Neural progenitor cell (in vitro differentiated cells): ENCODE measurements at regions not wholly inside any gene's neighbourhood (a gene's known extent, or its start where the extent isn't known, plus 50 kb on each side); places are given as distances from the start of the nearest gene placed in this dataset.

ENCODE experiments used
- DNase-seq: peaks from one replicate; pipeline ENCODE4 v3.0.0-alpha.2; 2016; ENCODE audit warnings: low spot score
- H2AFZ ChIP-seq: fragments of 200-600 bp; sonication (generic); replicated peaks from 2 replicates; pipeline ENCODE4 v1.6.1; 2016; ENCODE audit warnings: antibody characterized with exemption
- H3F3A ChIP-seq: fragments of 200-600 bp; sonication (generic); 2 replicates; pipeline ENCODE4 v1.6.1; 2016; ENCODE audit warnings: antibody characterized with exemption, low read depth
- H3K27ac ChIP-seq: fragments of 200-600 bp; sonication (generic); 2 replicates; pipeline ENCODE4 v1.5.1; 2016; ENCODE audit warnings: mild to moderate bottlenecking
- H3K27me3 ChIP-seq: fragments of 200-600 bp; sonication (generic); 2 replicates; pipeline ENCODE4 v1.6.1; 2016; ENCODE audit warnings: mild to moderate bottlenecking, moderate library complexity
- H3K36me3 ChIP-seq: fragments of 200-600 bp; sonication (generic); 2 replicates; pipeline ENCODE4 v1.5.1; 2016
- H3K4me1 ChIP-seq: fragments of 200-600 bp; sonication (generic); 2 replicates; pipeline ENCODE4 v1.6.1; 2016; ENCODE audit warnings: mixed run types
- H3K4me2 ChIP-seq: fragments of 200-600 bp; sonication (generic); 2 replicates; pipeline ENCODE4 v1.6.1; 2016
- H3K4me3 ChIP-seq: fragments of 200-600 bp; sonication (generic); 2 replicates; pipeline ENCODE4 v1.5.1; 2016
- H3K79me2 ChIP-seq: fragments of 200-600 bp; sonication (generic); 2 replicates; pipeline ENCODE4 v1.6.1; 2016; ENCODE audit warnings: low read depth
- H3K9ac ChIP-seq: fragments of 200-600 bp; sonication (generic); 2 replicates; pipeline ENCODE4 v1.6.1; 2016
- H3K9me3 ChIP-seq: fragments of 200-600 bp; sonication (generic); 2 replicates; pipeline ENCODE4 v1.5.1; 2016; ENCODE audit warnings: low read depth
- H4K20me1 ChIP-seq: fragments of 200-600 bp; sonication (generic); 2 replicates; pipeline ENCODE4 v1.6.1; 2016; ENCODE audit warnings: low read depth
- H3K27ac Mint-ChIP-seq: 3 replicates; pipeline ENCODE4 v1.8.0; 2021; ENCODE audit warnings: mixed read lengths
- H3K27me3 Mint-ChIP-seq: 2 replicates; pipeline ENCODE4 v1.8.0; 2022; ENCODE audit warnings: low read depth, mild to moderate bottlenecking, inconsistent platforms, moderate library complexity, mixed read lengths; ENCODE audit not compliant: insufficient read depth
- H3K36me3 Mint-ChIP-seq: 3 replicates; pipeline ENCODE4 v1.8.0; 2021; ENCODE audit warnings: mixed read lengths
- H3K4me1 Mint-ChIP-seq: 3 replicates; pipeline ENCODE4 v1.8.0; 2021; ENCODE audit warnings: mixed read lengths
- H3K4me3 Mint-ChIP-seq: 3 replicates; pipeline ENCODE4 v1.8.0; 2021; ENCODE audit warnings: mild to moderate bottlenecking, moderate library complexity, mixed read lengths
- H3K9me3 Mint-ChIP-seq: 3 replicates; pipeline ENCODE4 v1.8.0; 2020; ENCODE audit warnings: mixed read lengths
- CTCF ChIP-seq: fragments of 200-600 bp; sonication (generic); IDR thresholded peaks from 2 replicates; pipeline ENCODE4 v1.5.1; 2017; ENCODE audit warnings: antibody characterized with exemption, mild to moderate bottlenecking
- EZH2 ChIP-seq: fragments of 200-600 bp; sonication (generic); IDR thresholded peaks from 2 replicates; pipeline ENCODE4 v1.6.1; 2017; ENCODE audit warnings: antibody characterized with exemption, mild to moderate bottlenecking, moderate library complexity
- EZH2phosphoT487 ChIP-seq: fragments of 200-600 bp; sonication (generic); IDR thresholded peaks from 2 replicates; pipeline ENCODE4 v1.6.1; 2017; ENCODE audit warnings: antibody characterized with exemption

GRCh38 chr6:11295969-11296368, 63.5 kb upstream of the NEDD9 start:
- H3K4me2 ChIP-seq = no peak overlapping the region
- no peaks in the 10 kb centered on the region for H3K27me3 ChIP-seq
- H2AFZ ChIP-seq = no peak overlapping the region
- H3K9me3 Mint-ChIP-seq = peaks cover 14% of the 10 kb centered on the region
- H3K27ac Mint-ChIP-seq = no peak overlapping the region
- peaks cover 15% of the 10 kb centered on the region for H3K4me1 Mint-ChIP-seq
- H3K9ac ChIP-seq = no peak overlapping the region
- no peaks in the 10 kb centered on the region for H3K9me3 ChIP-seq
- H3K4me3 Mint-ChIP-seq = no peak overlapping the region
- no peaks in the 10 kb centered on the region for H3K79me2 ChIP-seq
- H3K4me3 ChIP-seq = no peak overlapping the region
- H3K27ac ChIP-seq = no peak overlapping the region
- no peaks in the 10 kb centered on the region for H3K36me3 ChIP-seq
- H4K20me1 ChIP-seq = no peaks in the 10 kb centered on the region
- no peaks in the 10 kb centered on the region for H3K36me3 Mint-ChIP-seq
- H3K4me1 ChIP-seq = peaks cover 7% of the 10 kb centered on the region
- H3F3A ChIP-seq = peaks cover 4% of the 10 kb centered on the region
- TF ChIP-seq CTCF = no peak
- TF ChIP-seq EZH2phosphoT487 = no peak
- TF ChIP-seq EZH2 = no peak
- H3K27me3 Mint-ChIP-seq = peaks cover 3% of the 10 kb centered on the region
- DNase-seq = no peak

- Mint-ChIP-seq H3K36me3 (no peaks in the 10 kb centered on the region), H3K4me3 (no peak overlapping the region), H3K9me3 (peaks cover 5% of the 10 kb centered on the region), H3K27ac (no peak overlapping the region), H3K27me3 (peaks cover 3% of the 10 kb centered on the region), H3K4me1 (peaks cover 9% of the 10 kb centered on the region)
- Histone ChIP-seq H3K4me2 (no peak overlapping the region), H3K27me3 (no peaks in the 10 kb centered on the region), H4K20me1 (no peaks in the 10 kb centered on the region), H3K79me2 (no peaks in the 10 kb centered on the region), H3K9me3 (no peaks in the 10 kb centered on the region), H3K36me3 (no peaks in the 10 kb centered on the region), H3K4me3 (no peak overlapping the region), H2AFZ (no peak overlapping the region), H3K9ac (no peak overlapping the region), H3F3A (peaks cover 4% of the 10 kb centered on the region), H3K27ac (no peak overlapping the region), H3K4me1 (peaks cover 5% of the 10 kb centered on the region)
- no peak for DNase-seq
- TF ChIP-seq CTCF (no peak), EZH2 (no peak), EZH2phosphoT487 (no peak)
Observed at GRCh38 chr6:11294228-11294627, 61.8 kb upstream of the NEDD9 start.

- no peak overlapping the region for H3K27ac Mint-ChIP-seq
- peaks cover 3% of the 10 kb centered on the region for H3K27me3 Mint-ChIP-seq
- H3K79me2 ChIP-seq = no peaks in the 10 kb centered on the region
- no peak overlapping the region for H3K27ac ChIP-seq
- H3K4me1 ChIP-seq = no peaks in the 10 kb centered on the region
- no peaks in the 10 kb centered on the region for H3K36me3 Mint-ChIP-seq
- H3K9ac ChIP-seq = no peak overlapping the region
- H3K4me3 ChIP-seq = no peak overlapping the region
- no peak overlapping the region for H3K4me2 ChIP-seq
- no peaks in the 10 kb centered on the region for H4K20me1 ChIP-seq
- no peaks in the 10 kb centered on the region for H3K9me3 ChIP-seq
- no peaks in the 10 kb centered on the region for H3K4me1 Mint-ChIP-seq
- H3K4me3 Mint-ChIP-seq = no peak overlapping the region
- TF ChIP-seq EZH2phosphoT487 = no peak
- H3K27me3 ChIP-seq = no peaks in the 10 kb centered on the region
- H3F3A ChIP-seq = no peaks in the 10 kb centered on the region
- no peaks in the 10 kb centered on the region for H3K36me3 ChIP-seq
- peaks cover 5% of the 10 kb centered on the region for H3K9me3 Mint-ChIP-seq
- DNase-seq = no peak
- no peak overlapping the region for H2AFZ ChIP-seq
Observed at GRCh38 chr6:11292594-11293236, 60.2 kb upstream of the NEDD9 start.

GRCh38 chr6:11292091-11292490, 59.6 kb upstream of the NEDD9 start:
- H3K36me3 ChIP-seq = no peaks in the 10 kb centered on the region
- no peak overlapping the region for H3K27ac Mint-ChIP-seq
- H3F3A ChIP-seq = no peaks in the 10 kb centered on the region
- peaks cover 5% of the 10 kb centered on the region for H3K9me3 Mint-ChIP-seq
- H3K4me1 Mint-ChIP-seq = no peaks in the 10 kb centered on the region
- DNase-seq = no peak
- no peaks in the 10 kb centered on the region for H4K20me1 ChIP-seq
- no peak overlapping the region for H3K9ac ChIP-seq
- no peaks in the 10 kb centered on the region for H3K36me3 Mint-ChIP-seq
- no peaks in the 10 kb centered on the region for H3K4me1 ChIP-seq
- no peak overlapping the region for H3K4me2 ChIP-seq
- no peak overlapping the region for H3K4me3 ChIP-seq
- H2AFZ ChIP-seq = no peak overlapping the region
- H3K9me3 ChIP-seq = no peaks in the 10 kb centered on the region
- H3K27me3 ChIP-seq = no peaks in the 10 kb centered on the region
- TF ChIP-seq EZH2 (no peak), CTCF (no peak), EZH2phosphoT487 (no peak)
- peaks cover 3% of the 10 kb centered on the region for H3K27me3 Mint-ChIP-seq
- H3K79me2 ChIP-seq = no peaks in the 10 kb centered on the region
- no peak overlapping the region for H3K27ac ChIP-seq
- H3K4me3 Mint-ChIP-seq = no peak overlapping the region
